ENCODE measurements at regions not wholly inside any gene's neighbourhood (a gene's known extent, or its start where the extent isn't known, plus 50 kb on each side); places are given as distances from the start of the nearest gene placed in this dataset.

GRCh38 chr6:98352348-98352747 is 482.0 kb upstream of the POU3F2 start:
- ChIA-PET CTCF (no interaction called here), RAD21 (ENCODE audit: low non-redundant PET in 1 of 2, low total read pairs in 2 of 2, uncharacterized antibody in 2 of 2, unreplicated experiment in 2 of 2) (no interaction called here), POLR2A (no interaction called here)

More at GRCh38 chr6:98352348-98352747, 482.0 kb upstream of the POU3F2 start:
- Histone ChIP-seq H3K36me3 (ENCODE audit: control insufficient read depth in 1 of 2, insufficient read depth in 2 of 2, low read length in 2 of 2) (no peaks in the 10 kb centered on the region), H3K27ac (ENCODE audit: low read depth, low read length) (no peak overlapping the region), H3K9me2 (ENCODE audit: insufficient read depth) (no peaks in the 10 kb centered on the region), H3K9me3 (ENCODE audit: control insufficient read depth in 1 of 2, insufficient read depth in 1 of 2, low read depth in 1 of 2, low read length in 2 of 2) (no peaks in the 10 kb centered on the region), H3K79me2 (ENCODE audit: insufficient read depth, low read length) (no peaks in the 10 kb centered on the region), H2AFZ (ENCODE audit: low read depth, low read length, poor library complexity, severe bottlenecking) (no peak overlapping the region), H3K27me3 (ENCODE audit: insufficient read depth, low read length) (no peaks in the 10 kb centered on the region; the same call in 1 of the 2 replicates), H4K20me1 (ENCODE audit: insufficient read depth) (0 out of 2 replicates have a peak, but pooled peaks cover 4% of the 10 kb centered on the region), H3K4me1 (ENCODE audit: control insufficient read depth in 1 of 2, insufficient read depth in 2 of 2, low read length in 2 of 2) (no peaks in the 10 kb centered on the region), H3K4me2 (ENCODE audit: low read length) (no peak overlapping the region), H3K4me3 (replicated peaks in 1 of 2; ENCODE audit: low read depth in 1 of 2, low read length in 2 of 2) (no peak overlapping the region), H3K9ac (ENCODE audit: low read length) (no peak overlapping the region)
- no peak for TF ChIP-seq FOSL1 (IDR thresholded peaks at IDR 0.05; ENCODE audit: low read depth)
- TF ChIP-seq POLR2AphosphoS5 (IDR thresholded peaks at IDR 0.05; ENCODE audit: low read depth, low read length) = no peak
- no peak for TF ChIP-seq REST (IDR thresholded peaks at IDR 0.05; ENCODE audit: low read depth)
- TF ChIP-seq CEBPB (IDR thresholded peaks at IDR 0.05; ENCODE audit: low read depth) = no peak
- TF ChIP-seq, protein P1, sequence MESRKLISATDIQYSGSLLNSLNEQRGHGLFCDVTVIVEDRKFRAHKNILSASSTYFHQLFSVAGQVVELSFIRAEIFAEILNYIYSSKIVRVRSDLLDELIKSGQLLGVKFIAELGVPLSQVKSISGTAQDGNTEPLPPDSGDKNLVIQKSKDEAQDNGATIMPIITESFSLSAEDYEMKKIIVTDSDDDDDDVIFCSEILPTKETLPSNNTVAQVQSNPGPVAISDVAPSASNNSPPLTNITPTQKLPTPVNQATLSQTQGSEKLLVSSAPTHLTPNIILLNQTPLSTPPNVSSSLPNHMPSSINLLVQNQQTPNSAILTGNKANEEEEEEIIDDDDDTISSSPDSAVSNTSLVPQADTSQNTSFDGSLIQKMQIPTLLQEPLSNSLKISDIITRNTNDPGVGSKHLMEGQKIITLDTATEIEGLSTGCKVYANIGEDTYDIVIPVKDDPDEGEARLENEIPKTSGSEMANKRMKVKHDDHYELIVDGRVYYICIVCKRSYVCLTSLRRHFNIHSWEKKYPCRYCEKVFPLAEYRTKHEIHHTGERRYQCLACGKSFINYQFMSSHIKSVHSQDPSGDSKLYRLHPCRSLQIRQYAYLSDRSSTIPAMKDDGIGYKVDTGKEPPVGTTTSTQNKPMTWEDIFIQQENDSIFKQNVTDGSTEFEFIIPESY (IDR thresholded peaks at IDR 0.05; ENCODE audit: extremely low read depth, insufficient replicate concordance, low read length) = no peak
- no peak for TF ChIP-seq SP1 (IDR thresholded peaks at IDR 0.05; ENCODE audit: low read depth)
- no peak for TF ChIP-seq TCF7L2 (IDR thresholded peaks at IDR 0.05; ENCODE audit: borderline replicate concordance, extremely low read depth, insufficient read depth, insufficient read length)
- TF ChIP-seq ATF3 (IDR thresholded peaks at IDR 0.05) = no peak
- TF ChIP-seq CTCF (IDR thresholded peaks at IDR 0.05 in 2 of 3, conservative IDR thresholded peaks at IDR 0.05 in 1 of 3; ENCODE audit: borderline replicate concordance in 1 of 3, insufficient read depth in 1 of 3, low read depth in 2 of 3, low read length in 2 of 3) = no peak
- no peak for TF ChIP-seq CBX3 (IDR thresholded peaks at IDR 0.05; ENCODE audit: low read depth)
- TF ChIP-seq, protein P2, sequence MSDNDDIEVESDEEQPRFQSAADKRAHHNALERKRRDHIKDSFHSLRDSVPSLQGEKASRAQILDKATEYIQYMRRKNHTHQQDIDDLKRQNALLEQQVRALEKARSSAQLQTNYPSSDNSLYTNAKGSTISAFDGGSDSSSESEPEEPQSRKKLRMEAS (IDR thresholded peaks at IDR 0.05) = no peak
- no peak for TF ChIP-seq ELF1 (IDR thresholded peaks at IDR 0.05; ENCODE audit: borderline replicate concordance, low read depth)
- no peak for TF ChIP-seq POLR2A (IDR thresholded peaks at IDR 0.05; ENCODE audit: borderline replicate concordance, extremely low read depth, insufficient read depth, insufficient read length)
- no peak for TF ChIP-seq ZFX (IDR thresholded peaks at IDR 0.05)
- intact Hi-C loops (cut with micrococcal nuclease) = no loop called here
- DNase-seq (ENCODE audit: low read depth, low spot score) = no peak
- BruUV-seq (replicated peaks) = no TSS peak
- ATAC-seq = no peak

Data from HCT116 (cell line).